HEK293 (cell line): ENCODE measurements at regions not wholly inside any gene's neighbourhood (a gene's known extent, or its start where the extent isn't known, plus 50 kb on each side); places are given as distances from the start of the nearest gene placed in this dataset.

Experiments used
- SP2 ChIP-seq: fragments of 450-650 bp; formaldehyde crosslinking; IDR thresholded peaks from 2 replicates; pipeline ENCODE4 v1.5.1; 2016; ENCODE audit warnings: missing biosample characterization, missing genetic modification characterization
- ZBTB8A ChIP-seq: fragments of 450-650 bp; formaldehyde crosslinking; IDR thresholded peaks from 2 replicates; pipeline ENCODE4 v1.5.1; 2016; ENCODE audit warnings: missing biosample characterization, missing genetic modification characterization
- ZNF10 ChIP-seq: fragments of 450-650 bp; formaldehyde crosslinking; IDR thresholded peaks from 2 replicates; pipeline ENCODE4 v1.5.1; 2017; ENCODE audit warnings: missing biosample characterization, missing genetic modification characterization
- ZNF146 ChIP-seq: fragments of 450-650 bp; formaldehyde crosslinking; IDR thresholded peaks from 2 replicates; pipeline ENCODE4 v1.5.1; 2016; ENCODE audit warnings: missing biosample characterization, missing genetic modification characterization
- ZNF302 ChIP-seq: fragments of 450-650 bp; formaldehyde crosslinking; IDR thresholded peaks from 2 replicates; pipeline ENCODE4 v1.5.1; 2016; ENCODE audit warnings: missing biosample characterization, missing genetic modification characterization, low read depth
- ZNF433 ChIP-seq: fragments of 450-650 bp; formaldehyde crosslinking; IDR thresholded peaks from 2 replicates; pipeline ENCODE4 v1.5.1; 2016; ENCODE audit warnings: missing biosample characterization, missing genetic modification characterization, low read depth
- ZNF768 ChIP-seq: fragments of 450-650 bp; formaldehyde crosslinking; IDR thresholded peaks from 2 replicates; pipeline ENCODE4 v1.5.1; 2018; ENCODE audit warnings: missing biosample characterization, mild to moderate bottlenecking, missing genetic modification characterization
- TF ChIP-seq, protein P1 (sequence below): fragments of 450-650 bp; formaldehyde crosslinking; IDR thresholded peaks from 2 replicates; pipeline ENCODE4 v1.5.1; 2016; ENCODE audit warnings: missing biosample characterization, missing genetic modification characterization
- TF ChIP-seq, protein P2 (sequence below): fragments of 450-650 bp; formaldehyde crosslinking; IDR thresholded peaks from 2 replicates; pipeline ENCODE4 v1.5.1; 2016; ENCODE audit warnings: missing biosample characterization, missing genetic modification characterization
- TF ChIP-seq, protein P3 (sequence below): fragments of 450-650 bp; formaldehyde crosslinking; IDR thresholded peaks from 2 replicates; pipeline ENCODE4 v1.5.1; 2017; ENCODE audit warnings: missing biosample characterization, missing genetic modification characterization

DNA sequence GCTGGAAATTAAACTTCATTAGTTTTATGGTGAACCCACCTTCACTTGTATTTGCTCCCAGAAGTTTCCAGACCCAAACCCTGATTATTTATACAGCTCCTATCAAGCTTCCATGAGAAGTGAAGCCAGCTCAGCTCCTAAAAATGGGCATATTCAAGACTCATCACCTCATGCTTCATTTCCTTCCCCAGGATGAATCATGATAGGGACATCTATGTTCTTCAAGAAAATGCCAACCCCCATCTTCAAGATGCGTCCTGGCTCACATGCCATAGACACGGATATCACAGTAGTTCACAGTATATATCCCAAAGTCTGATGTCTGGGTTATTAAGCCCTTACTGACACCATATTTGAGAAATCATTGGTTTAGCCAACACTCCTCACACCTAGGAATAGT lies 217.6 kb downstream of the NPR3 start:
- TF ChIP-seq, protein P1, sequence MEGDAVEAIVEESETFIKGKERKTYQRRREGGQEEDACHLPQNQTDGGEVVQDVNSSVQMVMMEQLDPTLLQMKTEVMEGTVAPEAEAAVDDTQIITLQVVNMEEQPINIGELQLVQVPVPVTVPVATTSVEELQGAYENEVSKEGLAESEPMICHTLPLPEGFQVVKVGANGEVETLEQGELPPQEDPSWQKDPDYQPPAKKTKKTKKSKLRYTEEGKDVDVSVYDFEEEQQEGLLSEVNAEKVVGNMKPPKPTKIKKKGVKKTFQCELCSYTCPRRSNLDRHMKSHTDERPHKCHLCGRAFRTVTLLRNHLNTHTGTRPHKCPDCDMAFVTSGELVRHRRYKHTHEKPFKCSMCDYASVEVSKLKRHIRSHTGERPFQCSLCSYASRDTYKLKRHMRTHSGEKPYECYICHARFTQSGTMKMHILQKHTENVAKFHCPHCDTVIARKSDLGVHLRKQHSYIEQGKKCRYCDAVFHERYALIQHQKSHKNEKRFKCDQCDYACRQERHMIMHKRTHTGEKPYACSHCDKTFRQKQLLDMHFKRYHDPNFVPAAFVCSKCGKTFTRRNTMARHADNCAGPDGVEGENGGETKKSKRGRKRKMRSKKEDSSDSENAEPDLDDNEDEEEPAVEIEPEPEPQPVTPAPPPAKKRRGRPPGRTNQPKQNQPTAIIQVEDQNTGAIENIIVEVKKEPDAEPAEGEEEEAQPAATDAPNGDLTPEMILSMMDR: no peak
- TF ChIP-seq ZNF10 (tag by site-specific recombination) (no peak), ZNF768 (tag by site-specific recombination) (no peak), ZNF302 (tag by site-specific recombination) (no peak), ZNF146 (no peak), ZBTB8A (tag by site-specific recombination) (no peak), SP2 (tag by site-specific recombination) (no peak), ZNF433 (tag by site-specific recombination) (no peak)
- TF ChIP-seq, protein P2, sequence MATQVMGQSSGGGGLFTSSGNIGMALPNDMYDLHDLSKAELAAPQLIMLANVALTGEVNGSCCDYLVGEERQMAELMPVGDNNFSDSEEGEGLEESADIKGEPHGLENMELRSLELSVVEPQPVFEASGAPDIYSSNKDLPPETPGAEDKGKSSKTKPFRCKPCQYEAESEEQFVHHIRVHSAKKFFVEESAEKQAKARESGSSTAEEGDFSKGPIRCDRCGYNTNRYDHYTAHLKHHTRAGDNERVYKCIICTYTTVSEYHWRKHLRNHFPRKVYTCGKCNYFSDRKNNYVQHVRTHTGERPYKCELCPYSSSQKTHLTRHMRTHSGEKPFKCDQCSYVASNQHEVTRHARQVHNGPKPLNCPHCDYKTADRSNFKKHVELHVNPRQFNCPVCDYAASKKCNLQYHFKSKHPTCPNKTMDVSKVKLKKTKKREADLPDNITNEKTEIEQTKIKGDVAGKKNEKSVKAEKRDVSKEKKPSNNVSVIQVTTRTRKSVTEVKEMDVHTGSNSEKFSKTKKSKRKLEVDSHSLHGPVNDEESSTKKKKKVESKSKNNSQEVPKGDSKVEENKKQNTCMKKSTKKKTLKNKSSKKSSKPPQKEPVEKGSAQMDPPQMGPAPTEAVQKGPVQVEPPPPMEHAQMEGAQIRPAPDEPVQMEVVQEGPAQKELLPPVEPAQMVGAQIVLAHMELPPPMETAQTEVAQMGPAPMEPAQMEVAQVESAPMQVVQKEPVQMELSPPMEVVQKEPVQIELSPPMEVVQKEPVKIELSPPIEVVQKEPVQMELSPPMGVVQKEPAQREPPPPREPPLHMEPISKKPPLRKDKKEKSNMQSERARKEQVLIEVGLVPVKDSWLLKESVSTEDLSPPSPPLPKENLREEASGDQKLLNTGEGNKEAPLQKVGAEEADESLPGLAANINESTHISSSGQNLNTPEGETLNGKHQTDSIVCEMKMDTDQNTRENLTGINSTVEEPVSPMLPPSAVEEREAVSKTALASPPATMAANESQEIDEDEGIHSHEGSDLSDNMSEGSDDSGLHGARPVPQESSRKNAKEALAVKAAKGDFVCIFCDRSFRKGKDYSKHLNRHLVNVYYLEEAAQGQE (tag by site-specific recombination): no peak
- TF ChIP-seq, protein P3, sequence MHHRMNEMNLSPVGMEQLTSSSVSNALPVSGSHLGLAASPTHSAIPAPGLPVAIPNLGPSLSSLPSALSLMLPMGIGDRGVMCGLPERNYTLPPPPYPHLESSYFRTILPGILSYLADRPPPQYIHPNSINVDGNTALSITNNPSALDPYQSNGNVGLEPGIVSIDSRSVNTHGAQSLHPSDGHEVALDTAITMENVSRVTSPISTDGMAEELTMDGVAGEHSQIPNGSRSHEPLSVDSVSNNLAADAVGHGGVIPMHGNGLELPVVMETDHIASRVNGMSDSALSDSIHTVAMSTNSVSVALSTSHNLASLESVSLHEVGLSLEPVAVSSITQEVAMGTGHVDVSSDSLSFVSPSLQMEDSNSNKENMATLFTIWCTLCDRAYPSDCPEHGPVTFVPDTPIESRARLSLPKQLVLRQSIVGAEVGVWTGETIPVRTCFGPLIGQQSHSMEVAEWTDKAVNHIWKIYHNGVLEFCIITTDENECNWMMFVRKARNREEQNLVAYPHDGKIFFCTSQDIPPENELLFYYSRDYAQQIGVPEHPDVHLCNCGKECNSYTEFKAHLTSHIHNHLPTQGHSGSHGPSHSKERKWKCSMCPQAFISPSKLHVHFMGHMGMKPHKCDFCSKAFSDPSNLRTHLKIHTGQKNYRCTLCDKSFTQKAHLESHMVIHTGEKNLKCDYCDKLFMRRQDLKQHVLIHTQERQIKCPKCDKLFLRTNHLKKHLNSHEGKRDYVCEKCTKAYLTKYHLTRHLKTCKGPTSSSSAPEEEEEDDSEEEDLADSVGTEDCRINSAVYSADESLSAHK (tag by site-specific recombination): no peak
